ENCODE measurements at regions not wholly inside any gene's neighbourhood (a gene's known extent, or its start where the extent isn't known, plus 50 kb on each side); places are given as distances from the start of the nearest gene placed in this dataset.

GRCh38 chr5:155068616-155069100, 55.1 kb downstream of the KIF4B start:
- DNase-seq, result no peak

GRCh38 chr5:155069961-155070360, 56.4 kb downstream of the KIF4B start:
- no peak for DNase-seq

GRCh38 chr5:155070781-155071180, 57.2 kb downstream of the KIF4B start:
- DNase-seq, result no peak

- DNase-seq, result no peak
Observed at GRCh38 chr5:155076379-155076778, 62.8 kb downstream of the KIF4B start.

GRCh38 chr5:155079698-155080097, 66.1 kb downstream of the KIF4B start:
- no peak for DNase-seq

- DNase-seq, result no peak
Observed at GRCh38 chr5:155080721-155081120, 67.2 kb downstream of the KIF4B start.

- no peak for DNase-seq
Observed at GRCh38 chr5:155081618-155082017, 68.1 kb downstream of the KIF4B start.

GRCh38 chr5:155082401-155082800, 68.8 kb downstream of the KIF4B start:
- DNase-seq, result no peak

GRCh38 chr5:155085282-155085989, 71.9 kb downstream of the KIF4B start:
- peak in 1 of 2 donors; percentile 37 for DNase-seq

- no peak for DNase-seq
Observed at GRCh38 chr5:155087036-155087435, 73.5 kb downstream of the KIF4B start.

- DNase-seq, result no peak
Observed at GRCh38 chr5:155088811-155089210, 75.3 kb downstream of the KIF4B start.

GRCh38 chr5:155089643-155090042, 76.1 kb downstream of the KIF4B start:
- DNase-seq, result no peak

- DNase-seq, result no peak
Observed at GRCh38 chr5:155091063-155091648, 77.6 kb downstream of the KIF4B start.

- DNase-seq, result no peak
Observed at GRCh38 chr5:155091768-155092717, 78.5 kb downstream of the KIF4B start.

GRCh38 chr5:155094455-155094854, 80.9 kb downstream of the KIF4B start:
- no peak for DNase-seq

GRCh38 chr5:155097995-155098394, 84.4 kb downstream of the KIF4B start:
- DNase-seq, result no peak

- DNase-seq, result no peak
Observed at GRCh38 chr5:155098433-155098832, 84.9 kb downstream of the KIF4B start.

GRCh38 chr5:155101697-155102096, 88.1 kb downstream of the KIF4B start:
- DNase-seq, result no peak

GRCh38 chr5:155103146-155103545, 89.6 kb downstream of the KIF4B start:
- DNase-seq, result no peak

GRCh38 chr5:155104441-155104840, 90.9 kb downstream of the KIF4B start:
- DNase-seq, result no peak

- no peak for DNase-seq
Observed at GRCh38 chr5:155106221-155106620, 92.7 kb downstream of the KIF4B start.

GRCh38 chr5:155113888-155114287, 100.3 kb downstream of the KIF4B start:
- no peak for DNase-seq

- DNase-seq, result no peak
Observed at GRCh38 chr5:155114655-155115054, 101.1 kb downstream of the KIF4B start.
